GM12878 (cell line): ENCODE measurements at regions not wholly inside any gene's neighbourhood (a gene's known extent, or its start where the extent isn't known, plus 50 kb on each side); places are given as distances from the start of the nearest gene placed in this dataset.

Experiments
- ATAC-seq: fragments of 200-7000 bp; cut with Tn5 transposase; 3 replicates; pipeline ENCODE4 v1.9.1; 2020; ENCODE audit warnings: mild to moderate bottlenecking, moderate library complexity
- BruUV-seq: library from RNA; stranded (reverse); fragments of 400-500 nt; replicated peaks from 2 replicates; lab custom pipeline; 2021; lab: Mats Ljungman, UMichigan
- CTCF ChIA-PET: fragments of 300-600 bp; sonication (Branson Sonifier 250); formaldehyde crosslinking; extraction: SDS; loops from one replicate; lab custom pipeline; 2021; ENCODE audit warnings: inconsistent platforms; lab: Yijun Ruan, JAX
- POLR2A ChIA-PET: fragments of 350-600 bp; formaldehyde crosslinking; extraction: SDS; loops from one replicate; lab custom pipeline; 2021; ENCODE audit warnings: inconsistent platforms; lab: Charles Lee
- RAD21 ChIA-PET: fragments of 300-600 bp; sonication (Branson Sonifier 250); formaldehyde crosslinking; loops from one replicate; lab custom pipeline; 2023; ENCODE audit warnings: antibody characterized with exemption; ENCODE audit not compliant: unreplicated experiment; lab: Charles Lee
- SMC1A ChIA-PET: fragments of 300-600 bp; sonication (Branson Sonifier 250); formaldehyde crosslinking; loops from one replicate; lab custom pipeline; 2023; ENCODE audit not compliant: unreplicated experiment, uncharacterized antibody; lab: Charles Lee
- DNase-seq: peaks from one replicate; pipeline ENCODE4 v3.0.0-alpha.2; 2011; ENCODE audit warnings: low read depth, low spot score
- FAIRE-seq: peaks from 3 replicates; lab custom pipeline; 2011; peaks lifted over from hg19 to GRCh38; lab: Jason Lieb, UNC
- H2AFZ ChIP-seq: 2 replicates; pipeline ENCODE4 v1.6.0; 2011; ENCODE audit warnings: low read depth, low read length, control low read depth; ENCODE audit not compliant: control insufficient read depth
- H3K27ac ChIP-seq: 2 replicates; pipeline ENCODE4 v1.5.1; 2011; ENCODE audit warnings: control low read depth; ENCODE audit not compliant: control insufficient read depth, insufficient read depth
- H3K27me3 ChIP-seq, 2 experiments: replicated peaks in 1 of 2; 2 replicates each; pipeline versions ENCODE4 v1.6.0 to v1.6.1; 2011; ENCODE audit warnings: low read length in 1 of 2; ENCODE audit not compliant: control insufficient read depth in 2 of 2, insufficient read depth in 2 of 2
- H3K36me3 ChIP-seq, 2 experiments: 2 replicates each; pipeline ENCODE4 v1.5.1; 2011; ENCODE audit warnings: low read length in 1 of 2; ENCODE audit not compliant: control insufficient read depth in 2 of 2, insufficient read depth in 2 of 2
- H3K4me1 ChIP-seq: 2 replicates; pipeline ENCODE4 v1.6.1; 2011; ENCODE audit warnings: mild to moderate bottlenecking, low read length, moderate library complexity, mixed read lengths; ENCODE audit not compliant: control insufficient read depth, insufficient read depth
- H3K4me2 ChIP-seq: 2 replicates; pipeline ENCODE4 v1.6.0; 2011; ENCODE audit warnings: control low read depth; ENCODE audit not compliant: control insufficient read depth, insufficient read depth
- H3K4me3 ChIP-seq: fragments of 200-600 bp; sonication (generic); 2 replicates; pipeline ENCODE4 v1.5.1; 2016
- H3K79me2 ChIP-seq: 2 replicates; pipeline ENCODE4 v1.6.0; 2011; ENCODE audit warnings: low read length; ENCODE audit not compliant: control insufficient read depth, insufficient read depth
- H3K9ac ChIP-seq: 2 replicates; pipeline ENCODE4 v1.8.0; 2011; ENCODE audit warnings: low read length, control low read depth, mixed read lengths; ENCODE audit not compliant: control insufficient read depth, insufficient read depth
- H3K9me3 ChIP-seq: replicated peaks from 3 replicates; pipeline ENCODE4 v1.5.1; 2011; ENCODE audit warnings: mild to moderate bottlenecking, low read length; ENCODE audit not compliant: control insufficient read depth, insufficient read depth
- H4K20me1 ChIP-seq: 2 replicates; pipeline ENCODE4 v1.6.0; 2011; ENCODE audit not compliant: control insufficient read depth, insufficient read depth
- CHD2 ChIP-seq: IDR thresholded peaks from 2 replicates; pipeline ENCODE4 v1.6.1; 2011; ENCODE audit warnings: low read depth, low read length, improper control_type of control experiment, borderline replicate concordance
- DPF2 ChIP-seq: fragments of 450-650 bp; IDR thresholded peaks from 2 replicates; pipeline ENCODE4 v1.6.1; 2017; ENCODE audit warnings: mild to moderate bottlenecking
- ELK1 ChIP-seq: IDR thresholded peaks from 2 replicates; pipeline ENCODE4 v1.6.1; 2012; ENCODE audit warnings: low read depth, low read length, improper control_type of control experiment
- EZH2 ChIP-seq: IDR thresholded peaks from 2 replicates; pipeline ENCODE4 v1.6.1; 2012; ENCODE audit warnings: low read depth, mild to moderate bottlenecking, control low read depth, inconsistent platforms, low read length, borderline replicate concordance; ENCODE audit not compliant: control insufficient read depth
- IKZF1 ChIP-seq: fragments of 450-650 bp; conservative IDR thresholded peaks from 2 replicates; pipeline ENCODE4 v1.6.1; 2017; ENCODE audit warnings: antibody characterized with exemption, mild to moderate bottlenecking
- KAT2A ChIP-seq: conservative IDR thresholded peaks from 2 replicates; pipeline ENCODE4 v1.6.1; 2011; ENCODE audit warnings: low read depth, low read length; ENCODE audit not compliant: control insufficient read depth
- POLR2A ChIP-seq: IDR thresholded peaks from 2 replicates; pipeline ENCODE4 v1.6.1; 2011; ENCODE audit warnings: low read depth, mild to moderate bottlenecking, low read length
- RELA ChIP-seq: fragments of 450-650 bp; IDR thresholded peaks from 2 replicates; pipeline ENCODE4 v1.8.0; 2014; ENCODE audit warnings: borderline replicate concordance; ENCODE audit not compliant: partially characterized antibody
- SMAD5 ChIP-seq: IDR thresholded peaks from 2 replicates; pipeline ENCODE4 v1.6.1; 2016; ENCODE audit warnings: antibody characterized with exemption, low read depth
- SREBF2 ChIP-seq: IDR thresholded peaks from 2 replicates; pipeline ENCODE4 v1.6.1; 2012; ENCODE audit warnings: mild to moderate bottlenecking, low read length
- SUPT20H ChIP-seq: IDR thresholded peaks from 2 replicates; pipeline ENCODE4 v1.6.1; 2011; ENCODE audit warnings: low read depth, mild to moderate bottlenecking, low read length, moderate library complexity, borderline replicate concordance; ENCODE audit not compliant: control insufficient read depth
- ZBTB33 ChIP-seq: fragments of 450-650 bp; IDR thresholded peaks from 2 replicates; pipeline ENCODE4 v1.6.1; 2017; ENCODE audit warnings: mild to moderate bottlenecking
- ZNF207 ChIP-seq: fragments of 450-650 bp; IDR thresholded peaks from 2 replicates; pipeline ENCODE4 v1.6.1; 2014; ENCODE audit warnings: antibody characterized with exemption, mild to moderate bottlenecking, borderline replicate concordance
- ZNF592 ChIP-seq: fragments of 450-650 bp; IDR thresholded peaks from 2 replicates; pipeline ENCODE4 v1.6.1; 2017; ENCODE audit warnings: mild to moderate bottlenecking, moderate library complexity
- WGBS: methylation state at CpG from one replicate; pipeline ENCODE4 v1.1.6; 2016; ENCODE audit warnings: low lambda C conversion rate; ENCODE audit not compliant: insufficient replicate concordance, insufficient coverage; ENCODE audit errors: missing lambda C conversion rate; 5-methylcytosine and 5-hydroxymethylcytosine counted together
- in situ Hi-C: fragments of 300-500 bp; cut with MboI; formaldehyde crosslinking; loops from 9 replicates; pipeline ENCODE4 v1.14.3; 2018; ENCODE audit warnings: mixed read lengths
- intact Hi-C: fragments of 100-400 bp; cut with micrococcal nuclease; formaldehyde crosslinking; loops from one replicate; pipeline ENCODE4 v1.14.2; 2022; ENCODE audit not compliant: unreplicated experiment

- no peak for TF ChIP-seq SUPT20H
- no peak for TF ChIP-seq ELK1
Measured at GRCh38 chr6:90387383-90387775, 90.7 kb upstream of the BACH2 start (continued).

- H3K9me3 ChIP-seq: no peaks in the 10 kb centered on the region
- H3K27me3 ChIP-seq: peaks cover under 1 to 3% of the 10 kb centered on the region in 2 experiments; a peak in 1 of 4 replicates
- no peak overlapping the region for H3K4me3 ChIP-seq
- no peak for DNase-seq
- in situ Hi-C loops: no loop called here
- H2AFZ ChIP-seq: no peak overlapping the region
- ChIA-PET SMC1A (no interaction called here), CTCF (interaction anchor here (1.1 kb wide), 2 partner anchors 10 to 43 kb away, joined by 3 read pairs; no protein-coding TSS in a partner anchor), RAD21 (no interaction called here), POLR2A (no interaction called here)
- no peak overlapping the region for H3K9ac ChIP-seq
- no peak overlapping the region for H3K27ac ChIP-seq
- WGBS: 29% methylated on average over 8 of the region's 10 CpGs
- no peaks in the 10 kb centered on the region for H3K4me1 ChIP-seq
- no TSS peak for BruUV-seq
- no peak overlapping the region for H3K4me2 ChIP-seq
- FAIRE-seq: no peak
- H3K36me3 ChIP-seq: no peaks in the 10 kb centered on the region
- TF ChIP-seq CHD2: no peak
- no peak for TF ChIP-seq EZH2
- no peak for TF ChIP-seq DPF2
- TF ChIP-seq ZNF207: no peak
- TF ChIP-seq SREBF2: no peak
- no peak for TF ChIP-seq KAT2A
- TF ChIP-seq SMAD5: no peak
- TF ChIP-seq RELA: no peak
- no peak for TF ChIP-seq IKZF1
- TF ChIP-seq ZNF592: no peak
- no peak for TF ChIP-seq POLR2A
- no peak for TF ChIP-seq ZBTB33
- TF ChIP-seq, all 136 proteins: peak for 0
- intact Hi-C loops: no loop called here
- Histone ChIP-seq H3K79me2 (no peaks in the 10 kb centered on the region), H4K20me1 (no peaks in the 10 kb centered on the region)
- ATAC-seq: no peak
Measured at GRCh38 chr6:90386399-90387382, 90.0 kb upstream of the BACH2 start.
